Skeletal muscle satellite cell (primary cell): ENCODE measurements at regions not wholly inside any gene's neighbourhood (a gene's known extent, or its start where the extent isn't known, plus 50 kb on each side); places are given as distances from the start of the nearest gene placed in this dataset.
"Not testable (repeated sequence)": the region's sequence is repeated elsewhere in the genome, so short reads cannot be mapped to it uniquely, and the experiment has no call there.

Experiments
- H3K27me3 ChIP-seq: 2 replicates; pipeline ENCODE4 v1.7.0; 2013; ENCODE audit warnings: low read length; ENCODE audit not compliant: control insufficient read depth, insufficient read depth
- H3K36me3 ChIP-seq: 2 replicates; pipeline ENCODE4 v1.7.0; 2013; ENCODE audit warnings: mild to moderate bottlenecking, control low read depth, low read length; ENCODE audit not compliant: insufficient read depth
- H3K4me1 ChIP-seq: 2 replicates; pipeline ENCODE4 v1.7.0; 2013; ENCODE audit warnings: low read length; ENCODE audit not compliant: control insufficient read depth, insufficient read depth
- H3K4me2 ChIP-seq: 2 replicates; pipeline ENCODE4 v1.7.0; 2013; ENCODE audit warnings: mild to moderate bottlenecking, low read length
- H3K4me3 ChIP-seq: 2 replicates; pipeline ENCODE4 v1.7.0; 2013; ENCODE audit warnings: low read length
- H3K9ac ChIP-seq: 2 replicates; pipeline ENCODE4 v1.7.0; 2013; ENCODE audit warnings: mild to moderate bottlenecking, low read depth, low read length, moderate library complexity
- H3K9me3 ChIP-seq: replicated peaks from 2 replicates; pipeline ENCODE4 v1.7.0; 2013; ENCODE audit warnings: mild to moderate bottlenecking, control low read depth, low read length

DNA sequence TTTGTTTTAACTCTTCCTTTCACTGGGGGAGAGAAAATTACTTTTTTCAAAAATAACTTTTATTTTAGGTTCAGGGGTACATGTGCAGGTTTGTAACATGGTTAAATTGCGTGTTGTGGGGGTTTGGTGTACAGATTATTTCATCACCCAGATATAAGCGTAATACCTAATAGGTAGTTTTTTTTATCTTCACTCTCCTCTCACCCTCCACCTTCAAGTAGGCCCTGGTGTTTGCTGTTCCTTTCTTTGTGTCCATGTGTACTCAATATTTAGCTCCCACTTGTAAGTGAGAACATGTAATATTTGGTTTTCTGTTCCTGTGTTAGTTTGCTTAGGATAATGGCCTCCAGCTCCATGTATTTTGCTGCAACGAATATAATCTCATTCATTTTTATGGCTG is 389.5 kb upstream of the PCSK5 start:
- not testable (repeated sequence) for H3K4me1 ChIP-seq, H3K27me3 ChIP-seq, H3K4me2 ChIP-seq, H3K9me3 ChIP-seq, H3K9ac ChIP-seq, H3K36me3 ChIP-seq, H3K4me3 ChIP-seq

DNA sequence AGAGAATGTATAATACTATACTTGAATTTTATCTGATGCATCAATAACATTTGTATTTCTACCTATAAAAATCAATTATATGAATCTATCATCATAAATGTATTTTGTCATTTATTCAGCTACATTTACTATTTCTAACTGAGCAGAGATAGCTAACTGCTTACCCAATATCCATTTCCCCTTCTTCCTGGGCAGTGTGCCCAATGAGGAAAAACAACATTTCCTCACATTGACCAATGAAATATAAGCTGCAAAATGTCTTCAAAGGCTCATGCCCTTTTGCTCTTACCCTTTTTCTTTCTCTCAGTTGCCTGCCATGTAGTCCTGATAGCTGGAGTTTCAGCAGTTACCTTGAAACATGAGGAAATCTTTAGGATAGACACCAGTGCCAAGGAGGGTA is 385.8 kb upstream of the PCSK5 start:
- Histone ChIP-seq H3K27me3 (no peaks in the 10 kb centered on the region), H3K4me2 (no peak overlapping the region), H3K9ac (no peak overlapping the region), H3K4me1 (no peaks in the 10 kb centered on the region), H3K9me3 (no peaks in the 10 kb centered on the region), H3K36me3 (no peaks in the 10 kb centered on the region), H3K4me3 (no peak overlapping the region)

DNA sequence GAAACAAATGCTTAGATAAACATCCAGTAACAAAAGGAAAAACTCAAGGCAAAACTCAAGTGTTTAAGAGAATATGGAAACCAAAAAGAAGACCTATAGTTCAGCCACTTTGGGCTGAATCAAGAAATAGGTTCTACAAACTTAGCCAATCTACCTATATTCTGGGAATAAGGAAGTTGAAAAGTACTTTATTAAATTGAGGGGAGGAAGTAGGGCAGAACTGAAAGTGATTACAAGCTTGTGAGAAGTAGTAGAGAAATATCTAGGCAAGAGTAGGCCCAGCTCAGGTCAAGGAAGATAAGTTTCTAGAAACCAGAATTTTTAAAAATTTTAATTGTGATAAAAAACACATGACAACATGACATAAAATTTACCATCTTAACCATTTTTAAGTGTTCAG is 384.8 kb upstream of the PCSK5 start:
- no peaks in the 10 kb centered on the region for H3K9me3 ChIP-seq
- no peak overlapping the region for H3K4me3 ChIP-seq
- H3K9ac ChIP-seq, result no peak overlapping the region
- no peak overlapping the region for H3K4me2 ChIP-seq
- H3K27me3 ChIP-seq, result no peaks in the 10 kb centered on the region
- H3K36me3 ChIP-seq, result no peaks in the 10 kb centered on the region
- H3K4me1 ChIP-seq, result no peaks in the 10 kb centered on the region

DNA sequence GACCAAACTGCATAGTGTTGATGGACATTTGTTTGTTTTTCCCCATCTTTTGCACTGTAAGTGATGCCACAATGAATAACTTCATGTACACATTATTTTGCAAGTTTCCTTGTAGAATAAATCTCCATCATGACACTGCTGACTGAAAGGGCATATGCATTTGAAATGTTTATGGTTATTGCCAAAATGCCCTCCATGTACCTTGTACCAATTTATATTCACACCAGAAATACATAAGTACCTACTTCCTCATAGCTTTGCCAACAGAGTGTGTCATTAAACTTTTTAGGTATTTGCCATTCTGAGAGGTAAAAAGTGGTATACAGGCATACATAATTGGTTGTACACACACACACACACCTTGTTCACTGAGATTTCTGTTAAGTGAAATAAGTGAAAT is 361.0 kb upstream of the PCSK5 start:
- H3K27me3 ChIP-seq, result no peaks in the 10 kb centered on the region
- no peaks in the 10 kb centered on the region for H3K9me3 ChIP-seq
- no peaks in the 10 kb centered on the region for H3K36me3 ChIP-seq
- H3K4me1 ChIP-seq, result no peaks in the 10 kb centered on the region
- no peak overlapping the region for H3K4me3 ChIP-seq
- H3K4me2 ChIP-seq, result no peak overlapping the region
- no peak overlapping the region for H3K9ac ChIP-seq

DNA sequence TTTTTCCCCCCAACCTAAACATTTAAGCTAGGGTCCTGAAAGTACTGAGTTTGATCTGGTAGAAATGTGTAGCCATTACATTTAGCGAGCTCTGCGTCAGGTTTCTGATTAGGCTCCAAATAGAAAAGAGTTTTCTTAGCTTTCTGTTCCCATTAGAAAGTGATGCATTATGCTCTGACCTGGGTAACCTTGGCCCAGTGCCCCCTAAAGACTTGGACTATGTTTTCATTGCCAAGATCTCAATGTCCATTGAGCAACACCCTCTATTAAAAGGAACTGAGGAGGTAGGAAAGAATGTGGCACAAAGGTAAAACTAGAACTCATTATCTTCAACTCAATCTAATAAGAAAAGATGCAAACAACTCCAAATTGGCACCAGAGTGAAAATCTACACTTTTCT is 358.9 kb upstream of the PCSK5 start:
- H3K9ac ChIP-seq, result no peak overlapping the region
- no peaks in the 10 kb centered on the region for H3K4me1 ChIP-seq
- H3K4me3 ChIP-seq, result no peak overlapping the region
- no peaks in the 10 kb centered on the region for H3K9me3 ChIP-seq
- H3K4me2 ChIP-seq, result no peak overlapping the region
- no peaks in the 10 kb centered on the region for H3K27me3 ChIP-seq
- no peaks in the 10 kb centered on the region for H3K36me3 ChIP-seq

DNA sequence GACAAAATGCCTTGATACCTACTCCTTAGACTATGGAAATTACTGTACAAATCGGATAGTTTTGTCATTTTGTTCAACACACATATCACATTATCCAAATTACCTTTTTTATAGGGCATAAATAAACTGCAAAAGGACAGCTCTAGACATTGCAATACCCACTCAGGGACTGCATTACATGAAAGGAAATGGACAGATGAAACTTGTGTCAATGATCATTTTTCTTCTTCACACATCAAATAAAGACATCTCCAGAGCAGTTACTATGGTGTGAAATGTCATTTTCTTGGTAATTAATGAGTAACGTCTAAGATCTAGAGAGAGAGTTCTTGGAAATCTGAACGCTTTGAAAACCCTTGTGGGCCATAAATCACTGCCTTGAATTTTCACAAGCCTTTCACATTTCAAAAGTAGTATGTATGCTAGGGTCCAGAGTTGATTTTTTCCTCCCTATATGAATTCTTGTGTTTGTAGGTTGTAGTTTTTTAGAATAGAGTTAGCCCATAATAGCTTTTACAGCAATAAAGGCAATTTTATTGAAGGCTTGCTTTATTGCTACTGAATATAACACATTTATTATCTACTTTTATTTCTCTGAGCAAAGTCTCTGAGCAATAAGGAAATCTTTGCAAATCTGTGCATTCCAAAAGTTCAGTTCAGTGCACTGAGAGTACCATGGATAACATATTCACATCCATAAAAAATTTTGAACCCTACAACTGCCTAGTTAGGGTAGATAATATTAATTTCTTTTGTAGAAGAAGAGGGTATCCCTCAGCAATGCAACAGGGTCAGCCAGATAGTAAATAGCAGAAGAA is 358.0 kb upstream of the PCSK5 start:
- Histone ChIP-seq H3K27me3 (no peaks in the 10 kb centered on the region), H3K4me3 (no peak overlapping the region), H3K4me2 (no peak overlapping the region), H3K4me1 (no peaks in the 10 kb centered on the region), H3K9me3 (no peaks in the 10 kb centered on the region), H3K9ac (no peak overlapping the region), H3K36me3 (no peaks in the 10 kb centered on the region)

DNA sequence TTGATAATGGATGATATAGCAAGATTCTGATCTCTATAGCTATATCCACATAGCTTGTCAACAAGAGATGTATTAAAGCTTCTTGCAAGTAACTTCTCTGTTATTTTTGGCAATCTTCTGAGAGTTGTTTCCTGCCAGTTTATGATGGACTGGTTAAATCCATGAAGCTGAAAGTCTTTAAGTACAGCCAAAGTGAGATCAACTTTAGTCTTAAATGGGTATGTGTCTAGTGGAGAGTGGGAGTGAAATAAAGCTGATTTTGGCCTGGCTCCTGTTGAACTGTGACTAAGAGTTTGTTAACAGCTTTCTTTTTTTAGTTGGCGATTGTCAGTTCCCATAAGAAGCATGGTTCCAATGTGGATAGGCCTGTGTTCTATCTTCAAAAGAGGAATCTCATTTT is 350.9 kb upstream of the PCSK5 start:
- Histone ChIP-seq H3K36me3 (no peaks in the 10 kb centered on the region), H3K9me3 (no peaks in the 10 kb centered on the region), H3K27me3 (no peaks in the 10 kb centered on the region), H3K4me1 (no peaks in the 10 kb centered on the region), H3K4me2 (no peak overlapping the region), H3K9ac (no peak overlapping the region), H3K4me3 (no peak overlapping the region)

DNA sequence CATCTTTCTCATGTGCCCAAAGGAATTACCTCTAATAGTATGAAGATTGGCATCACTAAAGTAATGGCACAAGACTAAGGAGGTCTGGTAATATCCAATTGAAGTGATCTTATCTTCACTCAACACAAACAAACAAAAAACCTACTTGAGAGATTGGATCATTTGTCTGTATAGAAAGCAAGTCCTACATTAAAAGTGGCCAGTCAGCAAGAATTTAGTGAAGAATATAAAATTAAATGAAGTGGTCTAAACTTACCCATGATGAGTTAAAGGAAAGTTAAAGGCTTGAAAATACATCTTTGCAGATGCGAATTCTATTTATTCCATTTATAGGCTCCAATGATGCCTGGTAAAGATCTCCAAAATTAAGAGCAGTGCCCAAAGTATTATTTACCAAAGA is 350.3 kb upstream of the PCSK5 start:
- no peaks in the 10 kb centered on the region for H3K9me3 ChIP-seq
- H3K4me3 ChIP-seq, result no peak overlapping the region
- H3K27me3 ChIP-seq, result no peaks in the 10 kb centered on the region
- H3K9ac ChIP-seq, result no peak overlapping the region
- H3K4me2 ChIP-seq, result no peak overlapping the region
- H3K36me3 ChIP-seq, result no peaks in the 10 kb centered on the region
- no peaks in the 10 kb centered on the region for H3K4me1 ChIP-seq

DNA sequence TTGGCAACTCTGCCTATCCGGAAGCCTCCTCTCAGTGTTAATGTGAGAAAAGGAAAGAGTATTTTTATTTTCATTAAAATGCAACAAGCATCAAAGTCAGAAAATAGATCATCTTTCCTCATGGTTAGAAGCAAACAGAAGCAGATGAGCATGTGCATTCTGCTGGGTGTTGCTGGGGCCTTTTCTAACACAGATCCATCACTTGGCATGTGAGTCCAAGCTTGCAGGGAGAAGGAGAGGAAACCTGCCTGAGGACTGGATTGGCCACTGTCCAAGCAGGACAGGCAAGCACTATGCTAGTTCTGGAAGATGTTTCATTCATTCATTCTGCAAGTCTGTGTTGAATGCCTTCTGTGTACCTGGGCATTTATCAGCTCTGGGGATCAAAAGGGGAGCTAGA is 348.7 kb upstream of the PCSK5 start:
- no peaks in the 10 kb centered on the region for H3K4me1 ChIP-seq
- H3K4me3 ChIP-seq, result no peak overlapping the region
- no peaks in the 10 kb centered on the region for H3K36me3 ChIP-seq
- no peaks in the 10 kb centered on the region for H3K27me3 ChIP-seq
- no peak overlapping the region for H3K9ac ChIP-seq
- no peaks in the 10 kb centered on the region for H3K9me3 ChIP-seq
- no peak overlapping the region for H3K4me2 ChIP-seq

DNA sequence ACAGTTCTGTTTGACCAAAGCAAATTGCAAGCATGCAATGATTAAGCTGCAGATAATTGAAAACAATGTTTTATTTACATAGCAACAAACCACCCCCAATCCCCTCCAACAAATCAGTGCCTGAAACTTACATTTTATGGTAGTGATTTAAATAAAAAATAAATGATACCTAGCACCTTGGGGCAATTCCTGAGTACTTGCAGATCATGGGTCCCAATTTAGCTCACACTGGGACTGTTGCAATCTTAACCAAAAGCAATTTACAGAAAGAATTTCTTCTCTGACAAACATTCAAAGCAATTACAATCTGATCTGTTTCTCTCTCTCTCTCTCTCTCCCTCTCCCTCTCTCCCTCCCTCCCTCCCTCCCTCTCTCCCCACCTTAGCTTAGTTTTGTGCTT is 345.7 kb upstream of the PCSK5 start:
- Histone ChIP-seq H3K9me3 (no peaks in the 10 kb centered on the region), H3K4me3 (no peak overlapping the region), H3K4me1 (no peaks in the 10 kb centered on the region), H3K36me3 (no peaks in the 10 kb centered on the region), H3K27me3 (no peaks in the 10 kb centered on the region), H3K4me2 (no peak overlapping the region), H3K9ac (no peak overlapping the region)

DNA sequence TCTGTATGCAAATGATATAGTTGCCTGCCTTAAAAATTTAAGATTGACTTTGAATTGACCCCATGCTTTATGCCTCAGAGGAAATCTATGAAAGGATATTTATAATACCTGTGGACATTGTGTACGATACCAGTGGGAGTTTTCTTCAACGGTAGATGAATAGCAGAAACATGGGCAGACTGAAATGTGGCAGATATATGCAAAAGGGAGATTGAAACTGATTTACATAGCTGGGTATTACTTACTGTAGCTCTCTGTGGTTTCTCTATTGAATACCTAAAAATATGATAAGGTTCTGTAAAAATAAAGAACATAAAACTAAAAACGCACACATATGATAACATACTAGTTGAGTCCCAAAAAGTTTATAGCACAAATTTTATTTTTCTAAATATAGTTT is 345.2 kb upstream of the PCSK5 start:
- Histone ChIP-seq H3K4me1 (no peaks in the 10 kb centered on the region), H3K4me3 (no peak overlapping the region), H3K36me3 (no peaks in the 10 kb centered on the region), H3K27me3 (no peaks in the 10 kb centered on the region), H3K9me3 (no peaks in the 10 kb centered on the region), H3K9ac (no peak overlapping the region), H3K4me2 (no peak overlapping the region)

DNA sequence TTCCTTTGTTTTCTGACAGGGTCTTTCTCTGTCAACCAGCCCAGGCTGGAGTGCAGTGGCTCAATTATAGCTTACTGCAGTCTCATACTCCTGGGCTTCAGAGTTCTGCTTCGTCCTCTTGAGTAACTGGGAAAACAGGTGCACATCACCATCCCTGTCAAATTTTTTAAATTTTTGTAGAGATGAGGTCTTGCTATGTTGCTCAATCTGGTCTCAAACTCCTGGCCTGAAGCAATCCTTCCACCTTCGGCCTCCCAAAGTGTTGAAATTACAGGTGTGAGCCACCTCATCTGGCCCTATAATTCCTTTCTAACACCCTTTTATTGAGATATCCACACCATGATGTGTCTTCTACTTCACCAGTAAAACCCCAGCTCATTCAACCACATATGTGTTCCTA is 341.6 kb upstream of the PCSK5 start:
- Histone ChIP-seq H3K4me1 (no peaks in the 10 kb centered on the region), H3K27me3 (no peaks in the 10 kb centered on the region), H3K9me3 (no peaks in the 10 kb centered on the region), H3K9ac (no peak overlapping the region), H3K4me2 (no peak overlapping the region), H3K36me3 (no peaks in the 10 kb centered on the region), H3K4me3 (no peak overlapping the region)
